Breast epithelium (tissue), 3 donors: ENCODE measurements at regions not wholly inside any gene's neighbourhood (a gene's known extent, or its start where the extent isn't known, plus 50 kb on each side); places are given as distances from the start of the nearest gene placed in this dataset.

ENCODE experiments used
- POLR2A ChIP-seq: fragments of 450-650 bp; IDR thresholded peaks from one replicate; pipeline ENCODE4 v1.6.1; 2016; ENCODE audit warnings: antibody characterized with exemption, mild to moderate bottlenecking, moderate library complexity
- POLR2AphosphoS5 ChIP-seq, 3 donors: sonication (generic); formaldehyde crosslinking; IDR thresholded peaks; one replicate each; pipeline ENCODE4 v1.6.1; 2017; ENCODE audit warnings: antibody characterized with exemption in 3 of 3
- TF ChIP-seq, protein P1 (sequence below), 3 donors: fragments of 450-650 bp; IDR thresholded peaks; one replicate each; pipeline ENCODE4 v1.5.1; 2016 to 2017; ENCODE audit warnings: antibody characterized with exemption in 3 of 3, mild to moderate bottlenecking in 3 of 3, moderate library complexity in 3 of 3

GRCh38 chr9:30714389-30714788 lies 1670.1 kb upstream of the ACO1 start:
- TF ChIP-seq, protein P1, sequence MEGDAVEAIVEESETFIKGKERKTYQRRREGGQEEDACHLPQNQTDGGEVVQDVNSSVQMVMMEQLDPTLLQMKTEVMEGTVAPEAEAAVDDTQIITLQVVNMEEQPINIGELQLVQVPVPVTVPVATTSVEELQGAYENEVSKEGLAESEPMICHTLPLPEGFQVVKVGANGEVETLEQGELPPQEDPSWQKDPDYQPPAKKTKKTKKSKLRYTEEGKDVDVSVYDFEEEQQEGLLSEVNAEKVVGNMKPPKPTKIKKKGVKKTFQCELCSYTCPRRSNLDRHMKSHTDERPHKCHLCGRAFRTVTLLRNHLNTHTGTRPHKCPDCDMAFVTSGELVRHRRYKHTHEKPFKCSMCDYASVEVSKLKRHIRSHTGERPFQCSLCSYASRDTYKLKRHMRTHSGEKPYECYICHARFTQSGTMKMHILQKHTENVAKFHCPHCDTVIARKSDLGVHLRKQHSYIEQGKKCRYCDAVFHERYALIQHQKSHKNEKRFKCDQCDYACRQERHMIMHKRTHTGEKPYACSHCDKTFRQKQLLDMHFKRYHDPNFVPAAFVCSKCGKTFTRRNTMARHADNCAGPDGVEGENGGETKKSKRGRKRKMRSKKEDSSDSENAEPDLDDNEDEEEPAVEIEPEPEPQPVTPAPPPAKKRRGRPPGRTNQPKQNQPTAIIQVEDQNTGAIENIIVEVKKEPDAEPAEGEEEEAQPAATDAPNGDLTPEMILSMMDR (IDR thresholded peaks at IDR 0.05): no peak
- TF ChIP-seq POLR2A (no peak), POLR2AphosphoS5 (IDR thresholded peaks at IDR 0.05) (no peak)
